PC-3 (cell line): ENCODE measurements at regions not wholly inside any gene's neighbourhood (a gene's known extent, or its start where the extent isn't known, plus 50 kb on each side); places are given as distances from the start of the nearest gene placed in this dataset.

Source experiments
- ATAC-seq: fragments of 200-7000 bp; cut with Tn5 transposase; 2 replicates; pipeline ENCODE4 v1.9.1; 2020; ENCODE audit warnings: mild to moderate bottlenecking, moderate library complexity
- BruUV-seq: library from RNA; stranded (reverse); fragments of 400-500 nt; replicated peaks from 2 replicates; lab custom pipeline; 2021; lab: Mats Ljungman, UMichigan
- CTCF ChIA-PET: fragments of 300-600 bp; sonication (Branson Sonifier 250); formaldehyde crosslinking; loops from one replicate; lab custom pipeline; 2022; ENCODE audit warnings: antibody characterized with exemption; lab: Charles Lee
- POLR2A ChIA-PET: fragments of 300-600 bp; sonication (Branson Sonifier 250); formaldehyde crosslinking; loops from one replicate; lab custom pipeline; 2022; ENCODE audit warnings: antibody characterized with exemption; ENCODE audit not compliant: unreplicated experiment; lab: Charles Lee
- DNase-seq: peaks from one replicate; pipeline ENCODE4 v3.0.0-alpha.2; 2015
- H2AFZ ChIP-seq: fragments of 300-600 bp; sonication (generic); 2 replicates; pipeline ENCODE4 v1.6.0; 2016; ENCODE audit warnings: antibody characterized with exemption, low read length
- H3F3A ChIP-seq: fragments of 300-600 bp; sonication (generic); one replicate; pipeline ENCODE4 v1.6.0; 2017; ENCODE audit warnings: antibody characterized with exemption, low read length, control low read depth, mild to moderate bottlenecking; ENCODE audit not compliant: unreplicated experiment
- H3K27ac ChIP-seq: fragments of 300-600 bp; sonication (generic); 2 replicates; pipeline ENCODE4 v1.5.1; 2016; ENCODE audit warnings: mild to moderate bottlenecking, low read length
- H3K27me3 ChIP-seq: fragments of 300-600 bp; sonication (generic); 2 replicates; pipeline ENCODE4 v1.6.1; 2016; ENCODE audit warnings: low read length, mixed read lengths
- H3K36me3 ChIP-seq: fragments of 300-600 bp; sonication (generic); 2 replicates; pipeline ENCODE4 v1.6.1; 2016; ENCODE audit warnings: low read depth, mixed run types, low read length, mixed read lengths
- H3K4me1 ChIP-seq: fragments of 300-600 bp; sonication (generic); 2 replicates; pipeline ENCODE4 v1.5.1; 2016; ENCODE audit warnings: low read length; ENCODE audit not compliant: insufficient read depth
- H3K4me2 ChIP-seq: fragments of 300-600 bp; sonication (generic); 2 replicates; pipeline ENCODE4 v1.6.0; 2016; ENCODE audit warnings: low read length
- H3K4me3 ChIP-seq: fragments of 300-600 bp; sonication (generic); 2 replicates; pipeline ENCODE4 v1.5.1; 2016; ENCODE audit warnings: mild to moderate bottlenecking, low read length, mixed read lengths
- H3K79me2 ChIP-seq: fragments of 300-600 bp; sonication (generic); 2 replicates; pipeline ENCODE4 v1.6.1; 2017; ENCODE audit warnings: low read length, mixed read lengths
- H3K9ac ChIP-seq: fragments of 300-600 bp; sonication (generic); 2 replicates; pipeline ENCODE4 v1.6.0; 2016; ENCODE audit warnings: mild to moderate bottlenecking, low read length
- H3K9me2 ChIP-seq: fragments of 300-600 bp; sonication (generic); replicated peaks from 2 replicates; pipeline ENCODE4 v1.6.1; 2016; ENCODE audit warnings: mixed run types, low read length, mixed read lengths
- H3K9me3 ChIP-seq: fragments of 300-600 bp; sonication (generic); 2 replicates; pipeline ENCODE4 v1.6.1; 2016; ENCODE audit warnings: low read length, mixed read lengths
- H4K20me1 ChIP-seq: fragments of 300-600 bp; sonication (generic); 2 replicates; pipeline ENCODE4 v1.6.1; 2016; ENCODE audit warnings: low read length, mixed read lengths
- CTCF ChIP-seq: fragments of 300-600 bp; sonication (generic); conservative IDR thresholded peaks from 2 replicates; pipeline ENCODE4 v1.5.1; 2017; ENCODE audit warnings: antibody characterized with exemption, low read depth, mild to moderate bottlenecking, low read length
- EZH2 ChIP-seq: fragments of 300-600 bp; sonication (generic); IDR thresholded peaks from one replicate; pipeline ENCODE4 v1.6.1; 2017; ENCODE audit warnings: antibody characterized with exemption, mild to moderate bottlenecking, low read length; ENCODE audit not compliant: unreplicated experiment
- EZH2phosphoT487 ChIP-seq: fragments of 300-600 bp; sonication (generic); IDR thresholded peaks from 2 replicates; pipeline ENCODE4 v1.6.1; 2018; ENCODE audit warnings: mild to moderate bottlenecking, antibody characterized with exemption, low read length, borderline replicate concordance
- intact Hi-C: fragments of 100-400 bp; cut with micrococcal nuclease; formaldehyde crosslinking; loops from 2 replicates; pipeline ENCODE4 v1.9.0; 2023

- TF ChIP-seq CTCF = no peak
- no peak for TF ChIP-seq EZH2phosphoT487
- TF ChIP-seq EZH2 = no peak
- Histone ChIP-seq H3K9ac (no peak overlapping the region), H3K27me3 (no peaks in the 10 kb centered on the region), H3K27ac (no peak overlapping the region), H3K36me3 (no peaks in the 10 kb centered on the region), H3K4me2 (no peak overlapping the region), H3K9me2 (no peaks in the 10 kb centered on the region), H3K79me2 (no peaks in the 10 kb centered on the region), H3K4me3 (no peak overlapping the region), H2AFZ (no peak overlapping the region), H3K9me3 (no peaks in the 10 kb centered on the region), H3K4me1 (no peaks in the 10 kb centered on the region), H4K20me1 (no peaks in the 10 kb centered on the region), H3F3A (no peaks in the 10 kb centered on the region)
- CTCF ChIA-PET = no interaction called here
- intact Hi-C loops = no loop called here
- POLR2A ChIA-PET = interaction anchor here (0.6 kb wide), 1 partner anchor 1890 kb away, joined by 3 read pairs; no protein-coding TSS in a partner anchor
- ATAC-seq = no peak
- no TSS peak for BruUV-seq
- no peak for DNase-seq
These were observed 820.9 kb downstream of the SLC6A15 start for GRCh38 chr12:84091651-84092050.

- Histone ChIP-seq H3F3A (no peaks in the 10 kb centered on the region), H3K9ac (no peak overlapping the region), H4K20me1 (no peaks in the 10 kb centered on the region), H3K9me2 (no peaks in the 10 kb centered on the region), H3K9me3 (no peaks in the 10 kb centered on the region), H3K79me2 (no peaks in the 10 kb centered on the region), H3K27me3 (no peaks in the 10 kb centered on the region), H3K27ac (no peak overlapping the region), H3K4me3 (no peak overlapping the region), H3K4me1 (no peaks in the 10 kb centered on the region), H2AFZ (no peak overlapping the region), H3K36me3 (no peaks in the 10 kb centered on the region), H3K4me2 (no peak overlapping the region)
- TF ChIP-seq EZH2 = no peak
- TF ChIP-seq CTCF = no peak
- no peak for TF ChIP-seq EZH2phosphoT487
- intact Hi-C loops = no loop called here
- CTCF ChIA-PET = no interaction called here
- no peak for ATAC-seq
- POLR2A ChIA-PET = no interaction called here
- no peak for DNase-seq
- no TSS peak for BruUV-seq
These were observed 823.2 kb downstream of the SLC6A15 start for GRCh38 chr12:84089356-84089755.

GRCh38 chr12:84085046-84085445 lies 827.6 kb downstream of the SLC6A15 start:
- Histone ChIP-seq H3K79me2 (no peaks in the 10 kb centered on the region), H3K27me3 (no peaks in the 10 kb centered on the region), H3K27ac (no peak overlapping the region), H4K20me1 (no peaks in the 10 kb centered on the region), H3K4me1 (no peaks in the 10 kb centered on the region), H3K4me3 (no peak overlapping the region), H3K9me3 (no peaks in the 10 kb centered on the region), H3K4me2 (no peak overlapping the region), H2AFZ (no peak overlapping the region), H3K9me2 (no peaks in the 10 kb centered on the region), H3K9ac (no peak overlapping the region), H3K36me3 (no peaks in the 10 kb centered on the region), H3F3A (no peaks in the 10 kb centered on the region)
- ATAC-seq (no peak), DNase-seq (no peak)
- BruUV-seq = no TSS peak
- ChIA-PET POLR2A (no interaction called here), CTCF (interaction anchor here (0.6 kb wide), 1 partner anchor 259 kb away, joined by 5 read pairs; no protein-coding TSS in a partner anchor)
- TF ChIP-seq EZH2 (no peak), CTCF (no peak), EZH2phosphoT487 (no peak)
- intact Hi-C loops = no loop called here
